Stimulated activated naive CD4-positive, alpha-beta T cell treated with Interleukin-2 at 50 U/mL for 16 hours (primary cell): ENCODE measurements at regions not wholly inside any gene's neighbourhood (a gene's known extent, or its start where the extent isn't known, plus 50 kb on each side); places are given as distances from the start of the nearest gene placed in this dataset.

Experiments used
- DNase-seq: peaks from one replicate; lab custom pipeline; 2025; lab: John Stamatoyannopoulos, UW

DNA sequence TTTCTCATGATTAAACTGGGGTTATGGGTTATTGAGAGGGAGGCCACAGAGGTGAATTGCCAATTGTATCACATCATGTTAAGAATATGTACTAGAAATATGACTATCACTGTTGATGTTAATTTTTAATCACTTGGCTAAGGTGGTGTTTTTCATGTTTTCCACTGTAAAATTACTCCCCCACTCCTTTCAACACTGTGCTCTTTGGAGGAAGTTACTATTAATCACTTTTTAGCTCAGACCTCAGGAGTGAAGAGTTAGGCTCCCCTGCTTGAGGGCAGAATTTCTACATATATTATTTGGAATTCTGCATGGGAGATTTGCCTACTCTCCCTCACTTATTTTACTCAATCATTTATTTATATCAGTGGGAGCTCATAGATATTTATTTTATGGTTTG, 76.0 kb upstream of the OSR1 start:
- no peak for DNase-seq

DNA sequence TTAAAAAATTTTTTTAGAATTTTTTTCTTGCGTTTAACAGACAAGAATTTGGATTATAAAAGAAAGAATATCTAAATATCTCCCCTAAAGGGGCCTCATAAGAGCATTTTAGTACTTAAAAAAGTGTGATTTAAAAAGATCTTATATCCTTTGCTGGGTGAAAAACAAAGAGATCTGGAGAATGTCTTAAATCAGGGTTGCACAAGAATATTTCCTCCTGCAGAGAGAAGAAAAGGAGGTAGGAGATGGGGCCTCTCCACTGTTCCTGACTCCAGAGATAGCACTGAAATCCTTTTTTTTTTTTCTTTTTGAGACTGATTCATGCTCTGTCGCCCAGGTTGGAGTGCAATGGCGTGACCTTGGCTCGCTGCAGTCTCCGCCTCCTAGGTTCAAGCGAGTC, 68.5 kb upstream of the OSR1 start:
- no peak for DNase-seq

- DNase-seq = no peak
Observed at GRCh38 chr2:19426144-19426543, 67.7 kb upstream of the OSR1 start.

DNA sequence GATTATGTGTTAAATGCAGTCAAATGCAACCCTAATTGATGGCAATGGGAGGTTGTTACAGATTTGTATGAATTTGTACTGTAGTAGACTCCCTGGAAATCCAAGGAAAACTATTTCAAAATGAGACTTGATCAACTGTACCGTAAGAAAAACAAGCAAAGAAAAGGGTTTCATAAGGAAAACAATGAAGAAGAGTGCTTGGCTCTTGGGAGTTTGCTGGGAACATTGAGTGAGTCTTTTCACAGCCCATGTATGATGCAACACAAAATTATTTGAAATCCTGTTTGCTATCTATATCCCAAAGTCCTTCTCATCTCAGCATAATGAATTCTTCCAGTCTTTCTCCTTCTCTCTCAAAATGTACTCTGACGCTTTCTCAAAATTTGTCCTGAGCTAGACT, 67.0 kb upstream of the OSR1 start:
- no peak for DNase-seq

GRCh38 chr2:19419211-19419880, 60.9 kb upstream of the OSR1 start:
- no peak for DNase-seq

DNA sequence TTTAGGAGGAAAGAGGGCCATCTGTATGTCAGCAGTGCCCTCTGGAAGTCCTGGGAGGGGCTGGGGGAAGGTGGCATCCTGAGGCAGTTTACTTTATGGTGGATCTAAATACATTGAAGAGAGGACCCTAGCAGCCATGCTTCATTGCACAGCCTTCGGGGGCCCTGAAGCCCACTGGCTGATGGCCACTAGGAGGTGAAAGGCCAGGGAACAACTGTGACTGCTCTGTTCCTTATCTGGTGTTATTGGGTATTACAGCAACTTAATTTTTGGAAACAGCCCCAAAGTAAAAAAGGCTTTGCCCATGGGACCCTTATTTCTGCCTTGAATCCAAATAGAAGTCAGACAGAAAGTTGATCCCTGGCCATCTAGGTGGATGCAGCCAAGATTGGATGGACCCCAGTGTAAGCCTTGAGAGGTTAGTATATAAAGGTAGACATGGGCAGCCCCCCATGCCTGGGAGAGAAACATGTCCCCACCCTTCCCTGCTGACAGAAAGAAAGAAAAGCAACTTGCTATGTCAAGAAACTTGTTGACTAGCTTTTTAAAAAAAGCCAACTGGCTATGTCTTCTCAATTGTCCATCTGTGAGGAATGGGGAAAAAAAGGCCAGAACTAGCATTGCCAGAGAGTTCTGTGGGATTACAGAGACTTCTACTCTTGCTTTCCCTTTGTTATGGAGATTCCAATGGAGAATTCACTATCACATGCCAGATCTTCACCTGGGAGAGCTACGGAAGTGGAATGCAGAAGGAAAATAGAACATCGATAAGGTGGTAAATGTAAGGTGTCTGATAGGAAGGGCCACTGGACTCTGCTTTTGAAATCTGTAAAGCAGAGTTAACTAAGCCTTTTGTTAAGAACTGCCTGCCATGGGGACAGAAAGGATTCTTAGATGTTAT, 58.6 kb upstream of the OSR1 start:
- no peak for DNase-seq

- no peak for DNase-seq
Observed at GRCh38 chr2:19416083-19416482, 57.7 kb upstream of the OSR1 start.

DNA sequence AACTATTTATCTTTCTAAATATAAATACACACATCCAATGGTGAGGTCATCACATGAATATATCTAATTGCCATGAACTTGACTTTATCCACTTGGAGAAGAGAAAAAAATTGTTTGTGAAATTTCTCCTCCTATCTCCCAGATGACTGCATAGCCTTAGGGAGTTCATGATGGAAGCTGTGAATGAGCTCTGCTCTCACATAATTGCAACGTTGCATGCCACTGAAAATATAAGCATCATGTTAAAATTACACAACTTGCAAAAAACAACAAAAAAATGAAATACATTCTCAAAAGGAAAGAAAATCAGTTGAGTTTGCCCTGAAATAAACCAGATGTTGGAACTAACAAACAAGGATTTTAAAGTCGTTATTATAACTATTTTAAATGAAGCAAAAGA, 50.6 kb upstream of the OSR1 start:
- DNase-seq = no peak

DNA sequence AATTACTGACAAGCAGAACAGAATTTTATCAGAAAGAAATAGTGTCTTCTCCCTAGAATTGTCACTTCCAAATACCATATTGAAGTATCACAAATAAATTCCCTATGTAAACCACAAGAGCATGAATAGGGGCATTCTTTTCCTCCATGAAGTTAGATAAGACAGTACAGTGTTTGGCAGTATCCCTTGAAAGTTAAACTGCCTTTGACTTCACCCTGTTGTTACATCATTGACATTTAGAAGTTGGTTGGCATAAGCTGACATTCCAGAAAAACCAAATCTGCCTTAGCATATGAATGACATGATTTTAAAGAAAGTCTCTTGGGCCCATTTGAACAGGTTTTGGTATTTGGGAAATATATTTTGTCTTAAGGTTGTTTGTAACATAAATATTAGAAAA, 50.2 kb upstream of the OSR1 start:
- DNase-seq = no peak
